HG03575 (cell line): ENCODE measurements at regions not wholly inside any gene's neighbourhood (a gene's known extent, or its start where the extent isn't known, plus 50 kb on each side); places are given as distances from the start of the nearest gene placed in this dataset.

Experiments used
- ATAC-seq: cut with Tn5 transposase; IDR thresholded peaks from one replicate; pipeline ENCODE4 v1.9.1; 2021; ENCODE audit not compliant: unreplicated experiment, insufficient number of reproducible peaks, low FRiP score; ENCODE audit errors: extremely low read depth

GRCh38 chr20:47953471-47953870 is 168.2 kb upstream of the SULF2 start:
- no peak for ATAC-seq

GRCh38 chr20:47952023-47952564 is 166.8 kb upstream of the SULF2 start:
- ATAC-seq = no peak

- ATAC-seq = no peak
These were observed 166.3 kb upstream of the SULF2 start for GRCh38 chr20:47951521-47951971.

- no peak for ATAC-seq
These were observed 165.6 kb upstream of the SULF2 start for GRCh38 chr20:47950913-47951283.

- ATAC-seq = no peak
These were observed 165.0 kb upstream of the SULF2 start for GRCh38 chr20:47950124-47950912.

- no peak for ATAC-seq
These were observed 163.9 kb upstream of the SULF2 start for GRCh38 chr20:47949230-47949629.

- no peak for ATAC-seq
These were observed 159.4 kb upstream of the SULF2 start for GRCh38 chr20:47944682-47945081.

- ATAC-seq = no peak
These were observed 156.6 kb upstream of the SULF2 start for GRCh38 chr20:47941869-47942268.

GRCh38 chr20:47940101-47940813 is 155.0 kb upstream of the SULF2 start:
- no peak for ATAC-seq

- no peak for ATAC-seq
These were observed 151.3 kb upstream of the SULF2 start for GRCh38 chr20:47936612-47937011.

- no peak for ATAC-seq
These were observed 149.5 kb upstream of the SULF2 start for GRCh38 chr20:47934761-47935160.

GRCh38 chr20:47931443-47931842 is 146.2 kb upstream of the SULF2 start:
- ATAC-seq = no peak

GRCh38 chr20:47931002-47931401 is 145.7 kb upstream of the SULF2 start:
- no peak for ATAC-seq

GRCh38 chr20:47929368-47930115 is 144.3 kb upstream of the SULF2 start:
- no peak for ATAC-seq

- ATAC-seq = no peak
These were observed 142.7 kb upstream of the SULF2 start for GRCh38 chr20:47927944-47928343.

- no peak for ATAC-seq
These were observed 142.1 kb upstream of the SULF2 start for GRCh38 chr20:47927385-47927851.

GRCh38 chr20:47926731-47927130 is 141.4 kb upstream of the SULF2 start:
- ATAC-seq = no peak

- ATAC-seq = no peak
These were observed 140.3 kb upstream of the SULF2 start for GRCh38 chr20:47925593-47925992.

GRCh38 chr20:47922269-47922668 is 137.0 kb upstream of the SULF2 start:
- ATAC-seq = no peak
